Fibroblast of lung (primary cell): ENCODE measurements at regions not wholly inside any gene's neighbourhood (a gene's known extent, or its start where the extent isn't known, plus 50 kb on each side); places are given as distances from the start of the nearest gene placed in this dataset.

ENCODE experiments used
- DNase-seq, 2 donors: peaks; one replicate each; pipeline versions ENCODE4 v3.0.0 to v3.0.0-alpha.2; 2010; ENCODE audit warnings: low read depth in 2 of 2
- H2AFZ ChIP-seq: 2 replicates; pipeline ENCODE4 v1.5.1; 2012; ENCODE audit warnings: low read length, control low read depth, inconsistent platforms
- H3K27ac ChIP-seq: 2 replicates; pipeline ENCODE4 v1.5.1; 2011; ENCODE audit warnings: low read length, control low read depth; ENCODE audit not compliant: insufficient read depth
- H3K27me3 ChIP-seq: 2 replicates; pipeline ENCODE4 v1.5.1; 2011; ENCODE audit warnings: mild to moderate bottlenecking, low read length; ENCODE audit not compliant: control insufficient read depth, insufficient read depth
- H3K36me3 ChIP-seq: 2 replicates; pipeline ENCODE4 v1.5.1; 2011; ENCODE audit warnings: low read length; ENCODE audit not compliant: control insufficient read depth, insufficient read depth
- H3K4me1 ChIP-seq: 2 replicates; pipeline ENCODE4 v1.5.1; 2011; ENCODE audit warnings: low read length; ENCODE audit not compliant: control insufficient read depth, insufficient read depth; ENCODE audit errors: extremely low read depth
- H3K4me2 ChIP-seq: 2 replicates; pipeline ENCODE4 v1.5.1; 2011; ENCODE audit warnings: low read length, control low read depth; ENCODE audit not compliant: insufficient read depth; ENCODE audit errors: extremely low read depth
- H3K4me3 ChIP-seq, 4 experiments: fragments of 200-600 bp in 1 of 4; sonication (generic) in 1 of 4; replicated peaks in 1 of 4; 2 replicates each; pipeline ENCODE4 v1.5.1; 2011 to 2016; ENCODE audit warnings: low read length in 4 of 4, low read depth in 3 of 4, mild to moderate bottlenecking in 3 of 4, control low read depth in 2 of 4, inconsistent platforms in 1 of 4, mixed read lengths in 1 of 4; ENCODE audit not compliant: insufficient read depth in 1 of 4; ENCODE audit errors: control extremely low read depth in 1 of 4
- H3K79me2 ChIP-seq: 2 replicates; pipeline ENCODE4 v1.5.1; 2012; ENCODE audit warnings: mild to moderate bottlenecking, low read length, inconsistent platforms; ENCODE audit not compliant: control insufficient read depth, insufficient read depth
- H3K9ac ChIP-seq: 2 replicates; pipeline ENCODE4 v1.5.1; 2011; ENCODE audit warnings: mild to moderate bottlenecking, low read length, control low read depth; ENCODE audit not compliant: insufficient read depth
- H3K9me3 ChIP-seq: 2 replicates; pipeline ENCODE4 v1.5.1; 2012; ENCODE audit warnings: low read depth, low read length; ENCODE audit not compliant: control insufficient read depth, insufficient read depth
- H4K20me1 ChIP-seq: 2 replicates; pipeline ENCODE4 v1.5.1; 2011; ENCODE audit warnings: low read length; ENCODE audit not compliant: control insufficient read depth, insufficient read depth; ENCODE audit errors: extremely low read depth
- CTCF ChIP-seq, 2 donors: IDR thresholded peaks in 1 of 2; conservative IDR thresholded peaks in 1 of 2; 1 replicate in 1 of 2; 2 replicates in 1 of 2; pipeline ENCODE4 v1.5.1; 2011 to 2012; ENCODE audit warnings: low read length in 2 of 2, control low read depth in 1 of 2, inconsistent platforms in 1 of 2, low read depth in 1 of 2, mild to moderate bottlenecking in 1 of 2
- EZH2 ChIP-seq: IDR thresholded peaks from 2 replicates; pipeline ENCODE4 v1.5.1; 2012; ENCODE audit warnings: low read length, control low read depth, mild to moderate bottlenecking; ENCODE audit errors: missing control alignments

GRCh38 chr6:48755315-48755714, 644.3 kb upstream of the PTCHD4 start:
- H3K4me3 ChIP-seq, result no peak overlapping the region
- no peak overlapping the region for H2AFZ ChIP-seq
- no peak for DNase-seq
- TF ChIP-seq EZH2 (no peak), CTCF (conservative IDR thresholded peaks at IDR 0.05 in 1 of 2, IDR thresholded peaks at IDR 0.05 in 1 of 2; ENCODE audit: low read depth in 1 of 2, low read length in 2 of 2) (no peak)
- no peaks in the 10 kb centered on the region for H3K79me2 ChIP-seq
- H3K4me1 ChIP-seq, result no peaks in the 10 kb centered on the region
- no peaks in the 10 kb centered on the region for H3K27me3 ChIP-seq
- no peak overlapping the region for H3K4me2 ChIP-seq
- no peaks in the 10 kb centered on the region for H4K20me1 ChIP-seq
- H3K27ac ChIP-seq, result no peak overlapping the region
- H3K36me3 ChIP-seq, result no peaks in the 10 kb centered on the region
- H3K9me3 ChIP-seq, result no peaks in the 10 kb centered on the region
- no peak overlapping the region for H3K9ac ChIP-seq

- Histone ChIP-seq H4K20me1 (no peaks in the 10 kb centered on the region), H3K79me2 (no peaks in the 10 kb centered on the region), H3K27ac (no peak overlapping the region), H3K4me3 (no peak overlapping the region), H2AFZ (no peak overlapping the region), H3K27me3 (no peaks in the 10 kb centered on the region), H3K4me1 (no peaks in the 10 kb centered on the region), H3K4me2 (no peak overlapping the region), H3K9ac (no peak overlapping the region), H3K36me3 (no peaks in the 10 kb centered on the region), H3K9me3 (no peaks in the 10 kb centered on the region)
- no peak for TF ChIP-seq CTCF (conservative IDR thresholded peaks at IDR 0.05 in 1 of 2, IDR thresholded peaks at IDR 0.05 in 1 of 2; ENCODE audit: low read depth in 1 of 2, low read length in 2 of 2)
- no peak for TF ChIP-seq EZH2
- DNase-seq, result no peak
Measured at GRCh38 chr6:48754641-48755040, 643.6 kb upstream of the PTCHD4 start.

GRCh38 chr6:48750861-48751260, 639.9 kb upstream of the PTCHD4 start:
- H2AFZ ChIP-seq, result no peak overlapping the region
- H3K36me3 ChIP-seq, result no peaks in the 10 kb centered on the region
- DNase-seq, result no peak
- H3K9ac ChIP-seq, result no peak overlapping the region
- H3K4me1 ChIP-seq, result no peaks in the 10 kb centered on the region
- H3K27me3 ChIP-seq, result no peaks in the 10 kb centered on the region
- no peak overlapping the region for H3K4me3 ChIP-seq
- no peaks in the 10 kb centered on the region for H3K9me3 ChIP-seq
- no peak overlapping the region for H3K27ac ChIP-seq
- no peak overlapping the region for H3K4me2 ChIP-seq
- H4K20me1 ChIP-seq, result no peaks in the 10 kb centered on the region
- TF ChIP-seq EZH2 (no peak), CTCF (conservative IDR thresholded peaks at IDR 0.05 in 1 of 2, IDR thresholded peaks at IDR 0.05 in 1 of 2; ENCODE audit: low read depth in 1 of 2, low read length in 2 of 2) (no peak)
- H3K79me2 ChIP-seq, result no peaks in the 10 kb centered on the region
